GM12878 (cell line): ENCODE measurements at regions not wholly inside any gene's neighbourhood (a gene's known extent, or its start where the extent isn't known, plus 50 kb on each side); places are given as distances from the start of the nearest gene placed in this dataset.

Experiments used
- BMI1 ChIP-seq: fragments of 450-650 bp; IDR thresholded peaks from 2 replicates; pipeline ENCODE4 v1.6.1; 2016; ENCODE audit warnings: mild to moderate bottlenecking, moderate library complexity, borderline replicate concordance
- CEBPB ChIP-seq, 2 experiments: fragments of 150-350 bp in 1 of 2; IDR thresholded peaks; 2 replicates each; pipeline ENCODE4 v1.6.1; 2012 to 2014; ENCODE audit warnings: low read depth in 2 of 2, low read length in 2 of 2, borderline replicate concordance in 1 of 2, inconsistent platforms in 1 of 2
- CHD2 ChIP-seq: IDR thresholded peaks from 2 replicates; pipeline ENCODE4 v1.6.1; 2011; ENCODE audit warnings: low read depth, low read length, improper control_type of control experiment, borderline replicate concordance
- EED ChIP-seq: sonication (generic); IDR thresholded peaks from 2 replicates; pipeline ENCODE4 v1.6.1; 2016; ENCODE audit warnings: antibody characterized with exemption, low read depth
- GABPA ChIP-seq: IDR thresholded peaks from 2 replicates; pipeline ENCODE4 v1.6.1; 2014; ENCODE audit warnings: antibody characterized with exemption, low read depth, mild to moderate bottlenecking, inconsistent platforms
- MYB ChIP-seq: fragments of 150-350 bp; IDR thresholded peaks from 2 replicates; pipeline ENCODE4 v1.6.1; 2014; ENCODE audit warnings: mild to moderate bottlenecking, low read depth, low read length, borderline replicate concordance
- MYC ChIP-seq: IDR thresholded peaks from 2 replicates; pipeline ENCODE4 v1.6.1; 2011; ENCODE audit warnings: mild to moderate bottlenecking, low read length, moderate library complexity, inconsistent platforms; ENCODE audit not compliant: insufficient read depth, insufficient replicate concordance, insufficient read length, severe bottlenecking
- NFYA ChIP-seq: IDR thresholded peaks from 2 replicates; pipeline ENCODE4 v1.6.1; 2011; ENCODE audit warnings: low read depth, mild to moderate bottlenecking, low read length, improper control_type of control experiment, borderline replicate concordance
- RB1 ChIP-seq: fragments of 450-650 bp; formaldehyde crosslinking; IDR thresholded peaks from 2 replicates; pipeline ENCODE4 v1.6.1; 2017; ENCODE audit warnings: mild to moderate bottlenecking, borderline replicate concordance
- SMC3 ChIP-seq: IDR thresholded peaks from 2 replicates; pipeline ENCODE4 v1.6.1; 2011; ENCODE audit warnings: low read length, improper control_type of control experiment, borderline replicate concordance
- SREBF1 ChIP-seq: IDR thresholded peaks from 2 replicates; pipeline ENCODE4 v1.6.1; 2012; ENCODE audit warnings: mild to moderate bottlenecking, low read length
- STAT3 ChIP-seq: IDR thresholded peaks from 2 replicates; pipeline ENCODE4 v1.6.1; 2011; ENCODE audit warnings: low read depth, low read length, improper control_type of control experiment
- ZNF217 ChIP-seq: fragments of 450-650 bp; IDR thresholded peaks from 2 replicates; pipeline ENCODE4 v1.6.1; 2017; ENCODE audit warnings: antibody characterized with exemption, mild to moderate bottlenecking
- ZNF24 ChIP-seq: fragments of 450-650 bp; IDR thresholded peaks from 2 replicates; pipeline ENCODE4 v1.6.1; 2017; ENCODE audit warnings: antibody characterized with exemption, mild to moderate bottlenecking
- TF ChIP-seq, protein P1 (sequence below): fragments of 450-650 bp; IDR thresholded peaks from 2 replicates; pipeline ENCODE4 v1.6.1; 2016; ENCODE audit warnings: mild to moderate bottlenecking
- TF ChIP-seq, protein P2 (sequence below): fragments of 450-650 bp; formaldehyde crosslinking; IDR thresholded peaks from 2 replicates; pipeline ENCODE4 v1.5.0; 2022; ENCODE audit warnings: mild to moderate bottlenecking, missing genetic modification characterization
- TF ChIP-seq, protein P3 (sequence below): IDR thresholded peaks from 2 replicates; pipeline ENCODE4 v1.6.1; 2012; ENCODE audit warnings: low read depth, low read length, improper control_type of control experiment
- TF ChIP-seq, protein P4 (sequence below): IDR thresholded peaks from 2 replicates; pipeline ENCODE4 v1.6.1; 2012; ENCODE audit warnings: low read depth, low read length, improper control_type of control experiment
- TF ChIP-seq, protein P5 (sequence below): fragments of 450-650 bp; IDR thresholded peaks from 2 replicates; pipeline ENCODE4 v1.6.1; 2016; ENCODE audit warnings: mild to moderate bottlenecking, moderate library complexity, borderline replicate concordance

DNA sequence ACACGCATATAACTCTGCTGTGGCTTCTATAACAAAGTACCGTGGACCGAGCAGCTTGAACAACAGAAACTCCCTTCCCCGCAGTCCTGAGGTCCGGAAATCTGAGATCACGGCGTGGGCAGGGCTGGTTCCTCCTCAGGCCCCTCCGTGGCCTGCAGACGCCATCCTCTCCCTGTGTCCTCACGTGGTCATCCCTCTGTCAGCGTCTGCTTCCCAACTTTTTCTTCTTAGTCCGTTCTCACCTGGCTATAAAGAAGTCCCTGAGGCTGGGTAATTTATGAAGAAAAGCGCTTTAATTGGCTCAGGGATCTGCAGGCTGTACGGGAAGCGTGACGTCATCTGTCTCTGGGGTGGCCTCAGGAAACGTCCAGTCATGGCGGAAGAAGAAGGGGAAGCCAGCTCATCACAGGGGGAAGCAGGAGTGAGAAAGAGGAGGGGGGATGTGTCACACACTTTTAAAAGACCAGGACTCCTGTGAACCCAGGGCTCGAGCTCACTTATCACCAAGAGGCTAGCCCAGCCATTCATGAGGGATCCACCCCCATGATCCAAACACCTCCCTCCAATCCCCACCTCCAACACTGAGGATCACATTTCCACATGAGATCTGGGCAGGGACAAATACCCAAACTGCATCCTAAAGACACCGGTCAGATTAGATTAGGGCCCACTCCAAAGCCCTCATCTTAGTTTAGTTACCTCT lies 91.2 kb upstream of the INSIG1 start (continued):
- TF ChIP-seq, protein P1, sequence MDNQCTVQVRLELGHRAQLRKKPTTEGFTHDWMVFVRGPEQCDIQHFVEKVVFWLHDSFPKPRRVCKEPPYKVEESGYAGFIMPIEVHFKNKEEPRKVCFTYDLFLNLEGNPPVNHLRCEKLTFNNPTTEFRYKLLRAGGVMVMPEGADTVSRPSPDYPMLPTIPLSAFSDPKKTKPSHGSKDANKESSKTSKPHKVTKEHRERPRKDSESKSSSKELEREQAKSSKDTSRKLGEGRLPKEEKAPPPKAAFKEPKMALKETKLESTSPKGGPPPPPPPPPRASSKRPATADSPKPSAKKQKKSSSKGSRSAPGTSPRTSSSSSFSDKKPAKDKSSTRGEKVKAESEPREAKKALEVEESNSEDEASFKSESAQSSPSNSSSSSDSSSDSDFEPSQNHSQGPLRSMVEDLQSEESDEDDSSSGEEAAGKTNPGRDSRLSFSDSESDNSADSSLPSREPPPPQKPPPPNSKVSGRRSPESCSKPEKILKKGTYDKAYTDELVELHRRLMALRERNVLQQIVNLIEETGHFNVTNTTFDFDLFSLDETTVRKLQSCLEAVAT = no peak
- TF ChIP-seq CHD2 (0 out of 2 replicates have a peak, but pooled peaks have one; percentile 14), RB1 (no peak), GABPA (no peak), SREBF1 (no peak), SMC3 (no peak), EED (peak; percentile 44; the same call in 1 of the 2 replicates), MYC (no peak), MYB (no peak), NFYA (no peak), ZNF217 (no peak), STAT3 (no peak), CEBPB (IDR thresholded peaks at IDR 0.05; ENCODE audit: borderline replicate concordance in 1 of 2, low read depth in 2 of 2, low read length in 2 of 2) (no peak), ZNF24 (no peak), BMI1 (no peak)
- TF ChIP-seq, protein P2, sequence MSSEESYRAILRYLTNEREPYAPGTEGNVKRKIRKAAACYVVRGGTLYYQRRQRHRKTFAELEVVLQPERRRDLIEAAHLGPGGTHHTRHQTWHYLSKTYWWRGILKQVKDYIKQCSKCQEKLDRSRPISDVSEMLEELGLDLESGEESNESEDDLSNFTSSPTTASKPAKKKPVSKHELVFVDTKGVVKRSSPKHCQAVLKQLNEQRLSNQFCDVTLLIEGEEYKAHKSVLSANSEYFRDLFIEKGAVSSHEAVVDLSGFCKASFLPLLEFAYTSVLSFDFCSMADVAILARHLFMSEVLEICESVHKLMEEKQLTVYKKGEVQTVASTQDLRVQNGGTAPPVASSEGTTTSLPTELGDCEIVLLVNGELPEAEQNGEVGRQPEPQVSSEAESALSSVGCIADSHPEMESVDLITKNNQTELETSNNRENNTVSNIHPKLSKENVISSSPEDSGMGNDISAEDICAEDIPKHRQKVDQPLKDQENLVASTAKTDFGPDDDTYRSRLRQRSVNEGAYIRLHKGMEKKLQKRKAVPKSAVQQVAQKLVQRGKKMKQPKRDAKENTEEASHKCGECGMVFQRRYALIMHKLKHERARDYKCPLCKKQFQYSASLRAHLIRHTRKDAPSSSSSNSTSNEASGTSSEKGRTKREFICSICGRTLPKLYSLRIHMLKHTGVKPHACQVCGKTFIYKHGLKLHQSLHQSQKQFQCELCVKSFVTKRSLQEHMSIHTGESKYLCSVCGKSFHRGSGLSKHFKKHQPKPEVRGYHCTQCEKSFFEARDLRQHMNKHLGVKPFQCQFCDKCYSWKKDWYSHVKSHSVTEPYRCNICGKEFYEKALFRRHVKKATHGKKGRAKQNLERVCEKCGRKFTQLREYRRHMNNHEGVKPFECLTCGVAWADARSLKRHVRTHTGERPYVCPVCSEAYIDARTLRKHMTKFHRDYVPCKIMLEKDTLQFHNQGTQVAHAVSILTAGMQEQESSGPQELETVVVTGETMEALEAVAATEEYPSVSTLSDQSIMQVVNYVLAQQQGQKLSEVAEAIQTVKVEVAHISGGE (CRISPR knock-in tag) = no peak
- TF ChIP-seq, protein P3, sequence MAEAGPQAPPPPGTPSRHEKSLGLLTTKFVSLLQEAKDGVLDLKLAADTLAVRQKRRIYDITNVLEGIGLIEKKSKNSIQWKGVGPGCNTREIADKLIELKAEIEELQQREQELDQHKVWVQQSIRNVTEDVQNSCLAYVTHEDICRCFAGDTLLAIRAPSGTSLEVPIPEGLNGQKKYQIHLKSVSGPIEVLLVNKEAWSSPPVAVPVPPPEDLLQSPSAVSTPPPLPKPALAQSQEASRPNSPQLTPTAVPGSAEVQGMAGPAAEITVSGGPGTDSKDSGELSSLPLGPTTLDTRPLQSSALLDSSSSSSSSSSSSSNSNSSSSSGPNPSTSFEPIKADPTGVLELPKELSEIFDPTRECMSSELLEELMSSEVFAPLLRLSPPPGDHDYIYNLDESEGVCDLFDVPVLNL = no peak
- TF ChIP-seq, protein P4, sequence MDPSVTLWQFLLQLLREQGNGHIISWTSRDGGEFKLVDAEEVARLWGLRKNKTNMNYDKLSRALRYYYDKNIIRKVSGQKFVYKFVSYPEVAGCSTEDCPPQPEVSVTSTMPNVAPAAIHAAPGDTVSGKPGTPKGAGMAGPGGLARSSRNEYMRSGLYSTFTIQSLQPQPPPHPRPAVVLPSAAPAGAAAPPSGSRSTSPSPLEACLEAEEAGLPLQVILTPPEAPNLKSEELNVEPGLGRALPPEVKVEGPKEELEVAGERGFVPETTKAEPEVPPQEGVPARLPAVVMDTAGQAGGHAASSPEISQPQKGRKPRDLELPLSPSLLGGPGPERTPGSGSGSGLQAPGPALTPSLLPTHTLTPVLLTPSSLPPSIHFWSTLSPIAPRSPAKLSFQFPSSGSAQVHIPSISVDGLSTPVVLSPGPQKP = no peak
- TF ChIP-seq, protein P5, sequence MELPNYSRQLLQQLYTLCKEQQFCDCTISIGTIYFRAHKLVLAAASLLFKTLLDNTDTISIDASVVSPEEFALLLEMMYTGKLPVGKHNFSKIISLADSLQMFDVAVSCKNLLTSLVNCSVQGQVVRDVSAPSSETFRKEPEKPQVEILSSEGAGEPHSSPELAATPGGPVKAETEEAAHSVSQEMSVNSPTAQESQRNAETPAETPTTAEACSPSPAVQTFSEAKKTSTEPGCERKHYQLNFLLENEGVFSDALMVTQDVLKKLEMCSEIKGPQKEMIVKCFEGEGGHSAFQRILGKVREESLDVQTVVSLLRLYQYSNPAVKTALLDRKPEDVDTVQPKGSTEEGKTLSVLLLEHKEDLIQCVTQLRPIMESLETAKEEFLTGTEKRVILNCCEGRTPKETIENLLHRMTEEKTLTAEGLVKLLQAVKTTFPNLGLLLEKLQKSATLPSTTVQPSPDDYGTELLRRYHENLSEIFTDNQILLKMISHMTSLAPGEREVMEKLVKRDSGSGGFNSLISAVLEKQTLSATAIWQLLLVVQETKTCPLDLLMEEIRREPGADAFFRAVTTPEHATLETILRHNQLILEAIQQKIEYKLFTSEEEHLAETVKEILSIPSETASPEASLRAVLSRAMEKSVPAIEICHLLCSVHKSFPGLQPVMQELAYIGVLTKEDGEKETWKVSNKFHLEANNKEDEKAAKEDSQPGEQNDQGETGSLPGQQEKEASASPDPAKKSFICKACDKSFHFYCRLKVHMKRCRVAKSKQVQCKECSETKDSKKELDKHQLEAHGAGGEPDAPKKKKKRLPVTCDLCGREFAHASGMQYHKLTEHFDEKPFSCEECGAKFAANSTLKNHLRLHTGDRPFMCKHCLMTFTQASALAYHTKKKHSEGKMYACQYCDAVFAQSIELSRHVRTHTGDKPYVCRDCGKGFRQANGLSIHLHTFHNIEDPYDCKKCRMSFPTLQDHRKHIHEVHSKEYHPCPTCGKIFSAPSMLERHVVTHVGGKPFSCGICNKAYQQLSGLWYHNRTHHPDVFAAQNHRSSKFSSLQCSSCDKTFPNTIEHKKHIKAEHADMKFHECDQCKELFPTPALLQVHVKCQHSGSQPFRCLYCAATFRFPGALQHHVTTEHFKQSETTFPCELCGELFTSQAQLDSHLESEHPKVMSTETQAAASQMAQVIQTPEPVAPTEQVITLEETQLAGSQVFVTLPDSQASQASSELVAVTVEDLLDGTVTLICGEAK = no peak
